HepG2 (cell line): ENCODE measurements at regions not wholly inside any gene's neighbourhood (a gene's known extent, or its start where the extent isn't known, plus 50 kb on each side); places are given as distances from the start of the nearest gene placed in this dataset.

ENCODE experiments used
- ATAC-seq: fragments of 200-7000 bp; cut with Tn5 transposase; 3 replicates; pipeline ENCODE4 v1.9.1; 2020; ENCODE audit warnings: mild to moderate bottlenecking, moderate library complexity
- BruUV-seq: library from RNA; stranded (reverse); fragments of 400-500 nt; replicated peaks from 2 replicates; lab custom pipeline; 2021; lab: Mats Ljungman, UMichigan
- CTCF ChIA-PET: fragments of 300-600 bp; formaldehyde crosslinking; extraction: SDS; loops from one replicate; lab custom pipeline; 2021; ENCODE audit warnings: low total read pairs, inconsistent platforms, low intra/inter-chr PET ratio; lab: Yijun Ruan, JAX
- POLR2A ChIA-PET: fragments of 350-600 bp; sonication (Branson Sonifier 250); formaldehyde crosslinking; loops from one replicate; lab custom pipeline; 2020; ENCODE audit warnings: antibody characterized with exemption, inconsistent platforms; lab: Yijun Ruan, JAX
- DNase-seq: peaks from one replicate; pipeline ENCODE4 v3.0.0-alpha.2; 2015; ENCODE audit warnings: low spot score
- FAIRE-seq: peaks from 3 replicates; lab custom pipeline; 2011; peaks lifted over from hg19 to GRCh38; lab: Jason Lieb, UNC
- H2AFZ ChIP-seq: one replicate; pipeline ENCODE4 v1.6.1; 2011; ENCODE audit warnings: low read length, inconsistent platforms
- H3K27ac ChIP-seq: fragments of 300-600 bp; 3 replicates; pipeline ENCODE4 v1.8.0; 2011; ENCODE audit warnings: mixed run types, mild to moderate bottlenecking, mixed read lengths, low read length, inconsistent platforms; ENCODE audit not compliant: insufficient read depth; ENCODE audit errors: extremely low read length
- H3K27me3 ChIP-seq, 2 experiments: fragments of 200-600 bp in 1 of 2; 2 replicates in 1 of 2; 3 replicates in 1 of 2; pipeline versions ENCODE4 v1.6.0 to v1.8.0; 2011; ENCODE audit warnings: low read length in 2 of 2, mild to moderate bottlenecking in 2 of 2, moderate library complexity in 2 of 2, inconsistent platforms in 1 of 2; ENCODE audit not compliant: insufficient read depth in 2 of 2, control insufficient read depth in 1 of 2
- H3K36me3 ChIP-seq, 2 experiments: fragments of 200-600 bp in 1 of 2; replicated peaks in 1 of 2; 2 replicates in 1 of 2; 3 replicates in 1 of 2; pipeline versions ENCODE4 v1.5.1 to v1.8.0; 2011; ENCODE audit warnings: low read length in 2 of 2, inconsistent platforms in 1 of 2; ENCODE audit not compliant: insufficient read depth in 2 of 2, control insufficient read depth in 1 of 2
- H3K4me1 ChIP-seq: 2 replicates; pipeline ENCODE4 v1.5.1; 2012; ENCODE audit warnings: low read length, inconsistent platforms; ENCODE audit not compliant: insufficient read depth
- H3K4me2 ChIP-seq: 2 replicates; pipeline ENCODE4 v1.6.0; 2011; ENCODE audit warnings: low read depth, low read length, inconsistent platforms
- H3K4me3 ChIP-seq, 3 experiments: fragments of 200-600 bp in 1 of 3; sonication (generic), shearing (Covaris generic) in 1 of 3; replicated peaks in 1 of 3; 2 replicates each; pipeline ENCODE4 v1.5.1; 2011 to 2016; ENCODE audit warnings: low read length in 3 of 3, inconsistent platforms in 2 of 3, low read depth in 2 of 3, mild to moderate bottlenecking in 2 of 3, control low read depth in 1 of 3, mixed read lengths in 1 of 3; ENCODE audit not compliant: insufficient read depth in 1 of 3
- H3K79me2 ChIP-seq: one replicate; pipeline ENCODE4 v1.6.1; 2011; ENCODE audit warnings: low read length, inconsistent platforms; ENCODE audit not compliant: insufficient read depth
- H3K9ac ChIP-seq: 2 replicates; pipeline ENCODE4 v1.6.0; 2011; ENCODE audit warnings: mild to moderate bottlenecking, low read depth, low read length, inconsistent platforms; ENCODE audit not compliant: insufficient read depth
- H3K9me3 ChIP-seq: 2 replicates; pipeline ENCODE4 v1.5.1; 2012; ENCODE audit warnings: mild to moderate bottlenecking, low read length
- H4K20me1 ChIP-seq: 2 replicates; pipeline ENCODE4 v1.6.0; 2011; ENCODE audit warnings: inconsistent platforms, mild to moderate bottlenecking, low read length, moderate library complexity; ENCODE audit not compliant: insufficient read depth
- ATF5 ChIP-seq: sonication (generic); formaldehyde crosslinking; IDR thresholded peaks from 2 replicates; pipeline ENCODE4 v1.4.0; 2020; ENCODE audit warnings: mild to moderate bottlenecking, low read depth, missing genetic modification reagents
- CREB1 ChIP-seq, 2 experiments: fragments of 450-650 bp in 1 of 2; IDR thresholded peaks; 2 replicates each; pipeline ENCODE4 v1.6.1; 2016 to 2017; ENCODE audit warnings: control low read depth in 1 of 2, mild to moderate bottlenecking in 1 of 2, missing compliant biosample characterization in 1 of 2, missing genetic modification characterization in 1 of 2
- ETV5 ChIP-seq: IDR thresholded peaks from 2 replicates; pipeline ENCODE4 v1.6.1; 2018; ENCODE audit warnings: missing biosample characterization, missing genetic modification reagents, inconsistent platforms, borderline replicate concordance
- FOXO4 ChIP-seq: sonication (generic); formaldehyde crosslinking; conservative IDR thresholded peaks from 2 replicates; pipeline ENCODE4 v1.8.1; 2023; ENCODE audit warnings: missing genetic modification reagents
- NR2C2 ChIP-seq: sonication (generic); formaldehyde crosslinking; IDR thresholded peaks from 2 replicates; pipeline ENCODE4 v1.4.0; 2020; ENCODE audit warnings: missing genetic modification reagents, mild to moderate bottlenecking, moderate library complexity, borderline replicate concordance
- SOX13 ChIP-seq, 3 experiments: fragments of 450-650 bp in 1 of 3; sonication (generic) in 1 of 3; formaldehyde crosslinking in 1 of 3; IDR thresholded peaks in 2 of 3; conservative IDR thresholded peaks in 1 of 3; 2 replicates each; pipeline versions ENCODE4 v1.5.0 to v1.6.1; 2016 to 2020; ENCODE audit warnings: antibody characterized with exemption in 1 of 3, mild to moderate bottlenecking in 1 of 3, missing compliant biosample characterization in 1 of 3, missing genetic modification reagents in 1 of 3, moderate library complexity in 1 of 3
- TBL1XR1 ChIP-seq: fragments of 150-350 bp; IDR thresholded peaks from 2 replicates; pipeline ENCODE4 v1.6.1; 2014; ENCODE audit warnings: borderline replicate concordance, low read length; ENCODE audit not compliant: partially characterized antibody
- ZNF280B ChIP-seq: sonication (generic); formaldehyde crosslinking; IDR thresholded peaks from 2 replicates; pipeline ENCODE4 v1.5.0; 2020; ENCODE audit warnings: missing genetic modification reagents, mild to moderate bottlenecking, borderline replicate concordance
- ZNF333 ChIP-seq: sonication (generic); formaldehyde crosslinking; IDR thresholded peaks from 2 replicates; pipeline ENCODE4 v1.4.0; 2020; ENCODE audit warnings: mild to moderate bottlenecking, missing genetic modification reagents, borderline replicate concordance
- ZNF639 ChIP-seq: conservative IDR thresholded peaks from 2 replicates; pipeline ENCODE4 v1.6.1; 2018; ENCODE audit warnings: missing genetic modification reagents
- ZNF652 ChIP-seq: IDR thresholded peaks from 2 replicates; pipeline ENCODE4 v1.6.1; 2016; ENCODE audit warnings: low read depth, borderline replicate concordance
- WGBS: methylation state at CpG from one replicate; pipeline ENCODE4 v1.1.6; 2017; ENCODE audit warnings: low lambda C conversion rate; 5-methylcytosine and 5-hydroxymethylcytosine counted together
- in situ Hi-C: cut with HindIII; loops from 2 replicates; pipeline ENCODE4 v1.10.0; 2017; ENCODE audit warnings: low pct_unique_long_range_greater_than_20kb; ENCODE audit not compliant: extremely low pct_ligation_motif_present
- intact Hi-C: fragments of 100-400 bp; cut with micrococcal nuclease; formaldehyde crosslinking; loops from one replicate; pipeline ENCODE4 v1.10.0; 2022; ENCODE audit not compliant: unreplicated experiment

- peak; percentile 96 for TF ChIP-seq CREB1 (IDR thresholded peaks at IDR 0.05)
- no peak for TF ChIP-seq CREB1 (CRISPR knock-in tag; IDR thresholded peaks at IDR 0.05)
Measured at GRCh38 chr6:37579444-37580067, 79.9 kb upstream of the CCDC167 start (continued).

GRCh38 chr6:37578104-37578503 is 78.4 kb upstream of the CCDC167 start:
- no peaks in the 10 kb centered on the region for H4K20me1 ChIP-seq
- H3K4me2 ChIP-seq = no peak overlapping the region
- no peaks in the 10 kb centered on the region for H3K4me1 ChIP-seq
- BruUV-seq = no TSS peak
- TF ChIP-seq ZNF280B (CRISPR knock-in tag) (no peak), TBL1XR1 (no peak), NR2C2 (no peak), SOX13 (IDR thresholded peaks at IDR 0.05) (no peak), SOX13 (CRISPR knock-in tag; conservative IDR thresholded peaks at IDR 0.05 in 1 of 2, IDR thresholded peaks at IDR 0.05 in 1 of 2) (no peak), FOXO4 (no peak), ZNF652 (no peak), ATF5 (CRISPR knock-in tag) (no peak), ETV5 (CRISPR knock-in tag) (no peak), ZNF333 (CRISPR knock-in tag) (no peak), ZNF639 (CRISPR knock-in tag) (no peak)
- intact Hi-C loops (no loop called here), in situ Hi-C loops (no loop called here)
- ChIA-PET CTCF (no interaction called here), POLR2A (no interaction called here)
- H3K27me3 ChIP-seq = peaks cover 2 to 50% of the 10 kb centered on the region in 2 experiments; a peak in 3 of 5 replicates
- H3K9ac ChIP-seq = no peak overlapping the region
- H3K79me2 ChIP-seq = no peaks in the 10 kb centered on the region
- H3K4me3 ChIP-seq = no peak overlapping the region
- H3K9me3 ChIP-seq = no peaks in the 10 kb centered on the region
- no peak for DNase-seq
- ATAC-seq = no peak
- no peaks in the 10 kb centered on the region for H3K36me3 ChIP-seq
- 14% methylated on average over 12 of the region's 12 CpGs for WGBS
- no peak overlapping the region for H2AFZ ChIP-seq
- H3K27ac ChIP-seq = no peak overlapping the region
- no peak for FAIRE-seq
